OCI-LY7 (cell line): ENCODE measurements at regions not wholly inside any gene's neighbourhood (a gene's known extent, or its start where the extent isn't known, plus 50 kb on each side); places are given as distances from the start of the nearest gene placed in this dataset.

ENCODE experiments used
- BruUV-seq: library from RNA; stranded (reverse); fragments of 400-500 nt; replicated peaks from 2 replicates; lab custom pipeline; 2021; lab: Mats Ljungman, UMichigan
- CTCF ChIA-PET: fragments of 300-600 bp; sonication (Branson Sonifier 250); formaldehyde crosslinking; loops from one replicate; lab custom pipeline; 2022; ENCODE audit warnings: antibody characterized with exemption; ENCODE audit not compliant: unreplicated experiment; lab: Charles Lee
- POLR2A ChIA-PET: fragments of 300-600 bp; sonication (Branson Sonifier 250); formaldehyde crosslinking; loops from one replicate; lab custom pipeline; 2022; ENCODE audit warnings: antibody characterized with exemption; lab: Charles Lee
- DNase-seq: peaks from one replicate; pipeline ENCODE4 v3.0.0-alpha.2; 2015; ENCODE audit warnings: low spot score
- H2AFZ ChIP-seq: fragments of 200-600 bp; sonication (generic), shearing (Covaris generic); 2 replicates; pipeline ENCODE4 v1.6.1; 2014; ENCODE audit warnings: mild to moderate bottlenecking, antibody characterized with exemption, low read length, moderate library complexity
- H3K27ac ChIP-seq: fragments of 200-600 bp; sonication (generic); 2 replicates; pipeline ENCODE4 v1.5.1; 2014; ENCODE audit warnings: mixed run types, low read depth, mild to moderate bottlenecking, moderate library complexity, low read length, inconsistent platforms; ENCODE audit not compliant: poor library complexity, severe bottlenecking
- H3K36me3 ChIP-seq: fragments of 200-600 bp; sonication (generic); 2 replicates; pipeline ENCODE4 v1.6.1; 2014; ENCODE audit warnings: mild to moderate bottlenecking, antibody characterized with exemption, low read length, moderate library complexity, mixed read lengths; ENCODE audit not compliant: insufficient read depth
- H3K4me1 ChIP-seq: fragments of 200-600 bp; sonication (generic); 2 replicates; pipeline ENCODE4 v1.5.1; 2014; ENCODE audit warnings: mild to moderate bottlenecking, low read length; ENCODE audit not compliant: insufficient read depth, poor library complexity, severe bottlenecking
- H3K4me2 ChIP-seq: fragments of 200-600 bp; sonication (generic); 2 replicates; pipeline ENCODE4 v1.6.1; 2014; ENCODE audit warnings: mild to moderate bottlenecking, low read length
- H3K4me3 ChIP-seq: fragments of 200-600 bp; sonication (generic); 2 replicates; pipeline ENCODE4 v1.5.1; 2014; ENCODE audit warnings: mild to moderate bottlenecking, low read depth, low read length; ENCODE audit not compliant: poor library complexity, severe bottlenecking
- H3K79me2 ChIP-seq: fragments of 200-600 bp; sonication (generic); 2 replicates; pipeline ENCODE4 v1.6.1; 2016; ENCODE audit warnings: low read depth, mild to moderate bottlenecking, low read length, moderate library complexity, mixed read lengths; ENCODE audit not compliant: insufficient read depth
- H3K9me2 ChIP-seq: fragments of 200-600 bp; sonication (generic); 2 replicates; pipeline ENCODE4 v1.6.1; 2016; ENCODE audit warnings: mild to moderate bottlenecking, low read length, mixed read lengths; ENCODE audit not compliant: insufficient read depth
- H3K9me3 ChIP-seq: fragments of 200-600 bp; sonication (generic); 2 replicates; pipeline ENCODE4 v1.6.1; 2014; ENCODE audit warnings: mild to moderate bottlenecking, mixed run types, low read length, mixed read lengths
- H4K20me1 ChIP-seq: fragments of 200-600 bp; sonication (generic); 2 replicates; pipeline ENCODE4 v1.6.1; 2014; ENCODE audit warnings: mild to moderate bottlenecking, antibody characterized with exemption, low read length, moderate library complexity, mixed read lengths; ENCODE audit not compliant: insufficient read depth
- EZH2phosphoT487 ChIP-seq: fragments of 200-600 bp; sonication (generic); IDR thresholded peaks from 2 replicates; pipeline ENCODE4 v1.6.1; 2018; ENCODE audit warnings: low read depth, borderline replicate concordance, mild to moderate bottlenecking, mixed run types, antibody characterized with exemption, low read length, moderate library complexity, mixed read lengths
- intact Hi-C: fragments of 100-400 bp; cut with micrococcal nuclease; formaldehyde crosslinking; loops from one replicate; pipeline ENCODE4 v1.10.0; 2022; ENCODE audit not compliant: unreplicated experiment
- TF ChIP-seq, protein P1 (sequence below): fragments of 200-600 bp; sonication (generic); conservative IDR thresholded peaks from 2 replicates; pipeline ENCODE4 v1.5.1; 2014; ENCODE audit warnings: mild to moderate bottlenecking, antibody characterized with exemption, low read length, moderate library complexity, mixed read lengths

DNA sequence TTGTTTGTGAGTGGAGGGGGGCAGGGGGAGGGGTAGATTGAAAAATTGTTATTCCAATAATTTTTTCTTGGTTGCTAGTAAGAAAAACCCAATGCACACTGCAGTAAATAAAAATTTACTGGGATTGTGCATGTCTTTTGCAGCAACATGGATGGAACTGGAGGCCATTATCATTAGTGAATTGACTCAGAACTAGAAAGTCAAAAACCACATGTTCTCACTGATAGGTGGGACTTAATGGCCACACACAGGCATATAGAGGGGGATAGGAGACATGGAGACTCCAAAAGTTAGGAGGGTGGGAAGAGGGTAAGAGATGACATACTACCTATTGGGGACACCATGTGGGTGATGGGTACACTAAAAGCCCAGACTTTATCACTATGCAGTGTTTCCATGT is 67.2 kb downstream of the BUB3 start:
- H4K20me1 ChIP-seq, result no peaks in the 10 kb centered on the region
- H3K9me2 ChIP-seq, result no peaks in the 10 kb centered on the region
- DNase-seq, result no peak
- H3K4me2 ChIP-seq, result no peak overlapping the region
- TF ChIP-seq EZH2phosphoT487, result no peak
- TF ChIP-seq, protein P1, sequence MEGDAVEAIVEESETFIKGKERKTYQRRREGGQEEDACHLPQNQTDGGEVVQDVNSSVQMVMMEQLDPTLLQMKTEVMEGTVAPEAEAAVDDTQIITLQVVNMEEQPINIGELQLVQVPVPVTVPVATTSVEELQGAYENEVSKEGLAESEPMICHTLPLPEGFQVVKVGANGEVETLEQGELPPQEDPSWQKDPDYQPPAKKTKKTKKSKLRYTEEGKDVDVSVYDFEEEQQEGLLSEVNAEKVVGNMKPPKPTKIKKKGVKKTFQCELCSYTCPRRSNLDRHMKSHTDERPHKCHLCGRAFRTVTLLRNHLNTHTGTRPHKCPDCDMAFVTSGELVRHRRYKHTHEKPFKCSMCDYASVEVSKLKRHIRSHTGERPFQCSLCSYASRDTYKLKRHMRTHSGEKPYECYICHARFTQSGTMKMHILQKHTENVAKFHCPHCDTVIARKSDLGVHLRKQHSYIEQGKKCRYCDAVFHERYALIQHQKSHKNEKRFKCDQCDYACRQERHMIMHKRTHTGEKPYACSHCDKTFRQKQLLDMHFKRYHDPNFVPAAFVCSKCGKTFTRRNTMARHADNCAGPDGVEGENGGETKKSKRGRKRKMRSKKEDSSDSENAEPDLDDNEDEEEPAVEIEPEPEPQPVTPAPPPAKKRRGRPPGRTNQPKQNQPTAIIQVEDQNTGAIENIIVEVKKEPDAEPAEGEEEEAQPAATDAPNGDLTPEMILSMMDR, result no peak
- 0 out of 2 replicates have a peak, but pooled peaks cover 5% of the 10 kb centered on the region for H3K9me3 ChIP-seq
- no peak overlapping the region for H3K4me3 ChIP-seq
- no TSS peak for BruUV-seq
- H3K4me1 ChIP-seq, result no peaks in the 10 kb centered on the region
- ChIA-PET CTCF (no interaction called here), POLR2A (no interaction called here)
- no peaks in the 10 kb centered on the region for H3K36me3 ChIP-seq
- no peak overlapping the region for H2AFZ ChIP-seq
- H3K27ac ChIP-seq, result no peak overlapping the region
- intact Hi-C loops, result loop anchor here (10.0 kb wide), 1 partner anchor 193 kb away; no protein-coding TSS in a partner anchor
- H3K79me2 ChIP-seq, result no peaks in the 10 kb centered on the region

DNA sequence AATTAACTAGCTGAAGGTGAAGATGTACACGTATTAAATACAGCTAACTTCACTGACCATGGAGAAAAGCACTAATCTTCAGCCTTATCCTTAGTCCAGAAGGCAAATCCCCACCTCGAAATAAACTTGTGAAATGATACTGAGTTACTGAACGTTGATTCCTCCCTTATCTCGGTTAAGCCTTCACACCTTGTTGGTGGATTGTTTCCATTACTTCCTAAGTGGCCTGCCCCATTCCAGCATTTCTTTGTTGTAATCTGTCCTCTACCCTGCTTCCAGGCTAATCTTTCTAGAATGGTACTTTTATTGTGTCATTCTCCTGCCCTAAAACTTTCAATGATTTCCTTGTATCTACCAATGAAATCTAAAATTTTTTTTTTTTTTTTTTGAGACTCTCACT is 68.6 kb downstream of the BUB3 start:
- Histone ChIP-seq H3K27ac (no peak overlapping the region), H3K4me2 (no peak overlapping the region), H3K4me1 (no peaks in the 10 kb centered on the region), H3K9me3 (no peaks in the 10 kb centered on the region), H3K4me3 (no peak overlapping the region), H3K36me3 (no peaks in the 10 kb centered on the region), H3K9me2 (no peaks in the 10 kb centered on the region), H4K20me1 (no peaks in the 10 kb centered on the region), H2AFZ (no peak overlapping the region), H3K79me2 (no peaks in the 10 kb centered on the region)
- POLR2A ChIA-PET, result no interaction called here
- no peak for TF ChIP-seq EZH2phosphoT487
- TF ChIP-seq, protein P1, result no peak
- intact Hi-C loops, result loop anchor here (10.0 kb wide), 1 partner anchor 192 kb away; no protein-coding TSS in a partner anchor
- no peak for DNase-seq
- CTCF ChIA-PET, result no interaction called here
- BruUV-seq, result no TSS peak

DNA sequence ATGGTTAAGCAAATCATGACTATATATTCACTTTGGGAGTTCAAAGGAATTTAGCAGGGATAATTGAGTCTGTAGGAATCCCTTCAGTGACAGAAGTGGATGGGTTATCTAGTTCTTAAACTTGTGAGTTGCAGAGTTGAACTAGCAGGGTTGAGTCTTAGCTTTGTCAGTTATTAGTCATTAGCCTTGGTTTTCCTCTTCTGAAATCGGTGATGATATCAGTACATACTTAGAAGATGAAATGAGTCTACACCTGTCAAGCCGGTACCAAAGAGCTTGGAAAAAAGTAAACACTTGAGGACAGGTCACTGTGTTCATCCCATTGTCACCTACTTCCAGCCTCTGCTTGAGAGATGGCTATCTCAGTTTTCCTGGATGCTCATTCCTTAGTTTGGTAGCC is 73.5 kb downstream of the BUB3 start:
- intact Hi-C loops, result loop anchor here (5.0 to 10.0 kb wide), 2 partner anchors 187 to 330 kb away; no protein-coding TSS in a partner anchor
- H3K4me3 ChIP-seq, result no peak overlapping the region
- ChIA-PET CTCF (no interaction called here), POLR2A (interaction anchor here (0.9 to 1.4 kb wide), 4 partner anchors 9 to 25 kb away, joined by 3 to 4 read pairs (median 3); no protein-coding TSS in a partner anchor)
- no peak overlapping the region for H3K4me2 ChIP-seq
- H3K9me3 ChIP-seq, result no peaks in the 10 kb centered on the region
- H4K20me1 ChIP-seq, result no peaks in the 10 kb centered on the region
- no TSS peak for BruUV-seq
- TF ChIP-seq, protein P1, result no peak
- no peak for TF ChIP-seq EZH2phosphoT487
- no peak for DNase-seq
- no peaks in the 10 kb centered on the region for H3K9me2 ChIP-seq
- H2AFZ ChIP-seq, result no peak overlapping the region
- H3K4me1 ChIP-seq, result no peaks in the 10 kb centered on the region
- H3K79me2 ChIP-seq, result no peaks in the 10 kb centered on the region
- H3K27ac ChIP-seq, result no peak overlapping the region
- H3K36me3 ChIP-seq, result no peaks in the 10 kb centered on the region
